ENCODE measurements at regions not wholly inside any gene's neighbourhood (a gene's known extent, or its start where the extent isn't known, plus 50 kb on each side); places are given as distances from the start of the nearest gene placed in this dataset.
"Not testable (repeated sequence)": the region's sequence is repeated elsewhere in the genome, so short reads cannot be mapped to it uniquely, and the experiment has no call there.

- intact Hi-C loops (cut with DNase I) = loop anchor here in 1 of 2 donors (10.0 kb wide), 1 partner anchor 992 kb away; no protein-coding TSS in a partner anchor
- 73 to 78% (median 75%) methylated on average over 5 of the region's 5 CpGs for WGBS, 4 donors
- no peaks in the 10 kb centered on the region for H3K9me3 ChIP-seq (replicated peaks in 1 of 3)
These were observed 57.9 kb downstream of the HINT1 start for GRCh38 chr5:131107128-131107527.

GRCh38 chr5:131104169-131104808 is 60.8 kb downstream of the HINT1 start:
- 62 to 80% (median 66%) methylated on average over 2 of the region's 2 CpGs for WGBS, 4 donors
- H3K27ac ChIP-seq = no peak overlapping the region
- H3K27me3 ChIP-seq = no peaks in the 10 kb centered on the region
- TF ChIP-seq POLR2A (IDR thresholded peaks at IDR 0.05) = no peak
- no peak for TF ChIP-seq CTCF (IDR thresholded peaks at IDR 0.05)
- no peak overlapping the region for H3K4me3 ChIP-seq
- no peaks in the 10 kb centered on the region for H3K4me1 ChIP-seq (replicated peaks in 1 of 2)
- intact Hi-C loops (cut with DNase I) = loop anchor here in 1 of 2 donors (10.0 kb wide), 1 partner anchor 989 kb away; no protein-coding TSS in a partner anchor
- no peaks in the 10 kb centered on the region for H3K9me3 ChIP-seq (replicated peaks in 1 of 3)
- no peaks in the 10 kb centered on the region for H3K36me3 ChIP-seq (replicated peaks in 1 of 2)
- no peak for DNase-seq

More at GRCh38 chr5:131107128-131107527, 57.9 kb downstream of the HINT1 start:
- Histone ChIP-seq H3K27ac (no peak overlapping the region), H3K36me3 (replicated peaks in 1 of 2) (no peaks in the 10 kb centered on the region), H3K4me3 (no peak overlapping the region), H3K4me1 (replicated peaks in 1 of 2) (no peaks in the 10 kb centered on the region), H3K27me3 (no peaks in the 10 kb centered on the region)
- TF ChIP-seq CTCF (IDR thresholded peaks at IDR 0.05) = no peak
- no peak for TF ChIP-seq POLR2A (IDR thresholded peaks at IDR 0.05)
- DNase-seq = no peak

- Histone ChIP-seq H3K36me3 (replicated peaks in 1 of 2) (no peaks in the 10 kb centered on the region), H3K4me3 (no peak overlapping the region), H3K27ac (no peak overlapping the region), H3K4me1 (replicated peaks in 1 of 2) (no peaks in the 10 kb centered on the region), H3K27me3 (no peaks in the 10 kb centered on the region), H3K9me3 (replicated peaks in 1 of 3) (no peaks in the 10 kb centered on the region)
- no peak for DNase-seq
- TF ChIP-seq POLR2A (IDR thresholded peaks at IDR 0.05) (no peak), CTCF (IDR thresholded peaks at IDR 0.05) (no peak)
- intact Hi-C loops (cut with DNase I) = no loop called here
- WGBS, 4 donors = 80 to 87% (median 85%) methylated on average over 2 of the region's 2 CpGs
These were observed 68.0 kb downstream of the HINT1 start for GRCh38 chr5:131096774-131097710.

GRCh38 chr5:131095561-131095960 is 69.5 kb downstream of the HINT1 start:
- intact Hi-C loops (cut with DNase I); H3K27me3 ChIP-seq; H3K4me1 ChIP-seq (replicated peaks in 1 of 2); H3K27ac ChIP-seq; H3K36me3 ChIP-seq (replicated peaks in 1 of 2); H3K4me3 ChIP-seq; DNase-seq; H3K9me3 ChIP-seq (replicated peaks in 1 of 3): not testable (repeated sequence)
- 78 to 91% (median 88%) methylated on average over 4 of the region's 4 CpGs for WGBS, 4 donors
